Erythroblast (primary cell): ENCODE measurements at regions not wholly inside any gene's neighbourhood (a gene's known extent, or its start where the extent isn't known, plus 50 kb on each side); places are given as distances from the start of the nearest gene placed in this dataset.

ENCODE experiments used
- DNase-seq, 2 experiments: peaks; one replicate each; lab custom pipeline; 2025; lab: John Stamatoyannopoulos, UW
- GATA1 ChIP-seq: IDR thresholded peaks from 2 replicates; pipeline ENCODE4 v1.6.1; 2011; ENCODE audit warnings: low read depth, mild to moderate bottlenecking, control low read depth, low read length, moderate library complexity
- POLR2A ChIP-seq: IDR thresholded peaks from 2 replicates; pipeline ENCODE4 v1.6.1; 2011; ENCODE audit warnings: mild to moderate bottlenecking, low read length

DNA sequence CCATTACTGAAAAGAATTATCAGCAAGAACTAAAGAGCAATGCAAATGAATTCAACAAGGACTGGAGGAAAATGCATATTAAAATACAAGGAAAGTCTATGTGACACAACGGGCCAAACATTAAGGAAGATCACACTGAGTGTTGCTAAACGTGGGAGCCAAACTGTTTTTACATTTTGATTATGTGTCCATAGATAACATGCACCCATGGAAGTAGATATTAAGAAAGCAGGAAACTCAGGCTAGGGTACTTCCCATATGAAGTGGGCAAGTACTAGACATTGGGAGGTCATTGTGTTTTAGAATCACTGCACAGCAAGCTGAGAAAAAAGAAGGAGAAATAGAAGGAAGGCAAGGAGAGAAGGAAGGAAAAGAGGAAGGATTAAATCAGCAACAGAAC lies 161.8 kb downstream of the KCTD12 start:
- no peak for TF ChIP-seq GATA1
- TF ChIP-seq POLR2A: no peak

DNA sequence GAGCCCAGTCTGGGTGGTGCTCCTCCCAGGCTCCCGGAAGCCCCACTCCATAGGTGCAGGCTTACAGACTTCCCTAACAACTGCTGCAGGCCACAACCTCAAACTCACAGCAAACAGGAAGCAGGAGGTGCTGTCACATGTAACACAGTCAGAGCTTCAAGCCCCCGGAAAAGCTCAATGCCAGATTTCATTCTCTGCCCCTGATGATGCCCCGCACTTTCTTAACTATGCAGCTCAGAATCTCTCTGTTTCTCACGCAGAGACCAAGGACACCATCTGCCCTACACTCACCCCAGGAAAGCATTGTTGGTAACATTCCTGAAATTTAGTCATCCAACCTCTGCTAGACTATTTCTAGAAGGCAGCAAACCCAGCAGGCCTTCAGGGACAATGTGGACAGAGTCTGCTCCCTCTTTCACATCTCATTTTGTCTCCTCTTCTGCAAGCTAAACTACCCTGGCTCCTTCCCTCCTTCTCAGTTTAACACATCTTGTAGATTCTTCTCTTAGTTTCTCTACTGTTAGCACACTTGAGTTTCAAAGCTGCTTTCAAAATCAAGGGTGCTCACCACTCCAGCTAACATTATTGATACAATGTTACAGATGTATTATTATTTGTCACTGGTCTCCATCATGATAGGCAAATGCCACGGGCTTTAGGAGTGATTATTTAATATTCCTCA lies 162.5 kb downstream of the KCTD12 start:
- DNase-seq: no peak

More for the DNA sequence above, 161.8 kb downstream of the KCTD12 start:
- DNase-seq: no peak

DNA sequence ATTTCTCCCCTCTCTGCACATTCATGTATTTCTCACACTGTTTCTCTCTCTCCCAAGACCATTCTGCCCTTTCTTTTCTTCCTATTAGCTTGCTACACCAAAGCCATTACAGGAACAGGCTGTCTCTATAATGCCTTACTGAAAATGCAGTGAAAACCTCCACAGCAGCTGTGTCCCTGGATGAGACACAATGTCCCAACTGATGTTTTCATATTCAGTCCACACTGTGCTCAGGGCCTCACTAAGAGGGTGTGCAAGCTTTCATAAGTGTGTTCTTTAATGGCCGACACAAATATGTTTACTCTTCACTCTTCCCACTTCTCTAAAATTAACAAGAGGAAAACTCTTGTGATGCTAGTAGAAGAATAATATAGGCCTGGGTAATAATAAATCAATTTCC lies 163.4 kb downstream of the KCTD12 start:
- no peak for DNase-seq

More for the DNA sequence above, 162.5 kb downstream of the KCTD12 start:
- TF ChIP-seq POLR2A (no peak), GATA1 (no peak)

DNA sequence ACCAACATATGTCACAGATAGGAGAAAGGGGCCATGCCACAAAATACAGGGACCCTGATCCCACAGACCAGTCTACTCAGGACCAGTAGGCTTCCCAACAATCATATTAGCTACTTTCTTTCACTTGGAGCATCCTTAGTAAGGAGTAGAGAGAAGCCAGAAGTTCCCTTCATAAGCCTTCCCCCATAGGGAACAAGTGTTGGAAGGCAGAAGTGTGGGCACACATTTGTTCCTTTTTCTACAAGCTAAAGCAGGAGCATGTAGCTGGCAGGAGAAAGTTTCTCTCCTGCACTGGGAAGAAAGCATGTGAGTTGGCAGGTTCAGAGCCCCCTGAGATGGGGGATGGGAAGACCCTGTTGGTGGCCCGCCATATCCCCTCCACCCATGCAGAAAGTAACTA lies 165.4 kb downstream of the KCTD12 start:
- DNase-seq: no peak
- TF ChIP-seq GATA1 (no peak), POLR2A (no peak)

More for the DNA sequence above, 163.4 kb downstream of the KCTD12 start:
- no peak for TF ChIP-seq GATA1

DNA sequence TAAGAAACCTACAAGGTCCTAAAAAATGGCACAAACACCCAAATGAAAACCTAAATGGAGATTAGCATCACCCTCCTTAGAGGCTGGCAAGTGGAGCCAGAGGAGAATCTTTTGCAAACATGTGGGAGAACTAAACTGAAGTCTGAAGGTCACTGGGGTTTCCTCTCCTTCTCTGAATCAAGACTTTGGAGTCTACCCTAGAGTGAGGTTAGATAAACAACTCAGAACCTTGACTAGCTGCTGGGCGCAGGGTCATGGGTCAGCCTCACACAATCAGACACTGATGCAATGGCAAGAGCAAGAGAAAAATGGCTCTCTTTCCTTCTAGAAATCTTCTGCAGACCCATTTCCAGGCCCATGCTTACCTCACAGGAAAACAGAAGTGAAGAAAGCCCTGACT lies 165.8 kb downstream of the KCTD12 start:
- TF ChIP-seq GATA1 (no peak), POLR2A (no peak)
- no peak for DNase-seq

DNA sequence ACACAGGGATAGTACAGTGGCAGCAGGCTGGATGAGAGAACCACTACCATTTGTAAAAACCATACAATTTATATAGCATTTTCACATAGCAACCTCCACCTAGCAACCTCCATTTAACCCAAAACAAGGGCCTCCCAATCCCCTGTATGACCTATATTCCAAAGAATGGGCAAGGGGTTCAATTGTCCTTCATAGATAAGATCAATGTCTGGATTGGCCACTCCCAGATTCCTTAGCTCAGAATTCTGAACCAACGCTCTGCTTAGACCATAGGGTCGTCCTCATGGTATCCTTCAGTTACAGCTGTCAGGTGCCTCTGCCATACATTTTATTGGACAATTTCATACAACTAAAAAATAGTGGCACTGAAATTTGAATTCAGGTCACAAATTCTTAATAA lies 166.2 kb downstream of the KCTD12 start:
- TF ChIP-seq POLR2A (no peak), GATA1 (no peak)
- no peak for DNase-seq

DNA sequence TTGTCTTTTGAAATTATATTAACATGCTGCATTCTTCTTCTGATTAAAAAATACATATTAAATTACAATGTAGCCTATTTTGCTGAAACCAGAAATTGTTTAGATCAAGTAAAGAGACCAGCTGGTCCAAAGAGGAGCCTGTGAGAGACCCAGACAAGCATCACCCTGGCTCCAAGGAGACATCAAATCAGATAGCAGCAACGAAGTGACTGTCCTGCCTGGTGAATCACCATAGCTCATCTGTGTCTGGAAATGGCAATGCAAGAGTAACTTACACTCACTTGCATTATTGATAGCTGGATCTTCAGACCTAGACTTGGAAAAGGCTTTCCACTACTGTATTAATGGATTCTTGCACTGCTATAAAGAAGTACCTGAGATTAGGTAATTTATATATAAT lies 169.1 kb downstream of the KCTD12 start:
- DNase-seq: no peak
- TF ChIP-seq POLR2A (no peak), GATA1 (no peak)

DNA sequence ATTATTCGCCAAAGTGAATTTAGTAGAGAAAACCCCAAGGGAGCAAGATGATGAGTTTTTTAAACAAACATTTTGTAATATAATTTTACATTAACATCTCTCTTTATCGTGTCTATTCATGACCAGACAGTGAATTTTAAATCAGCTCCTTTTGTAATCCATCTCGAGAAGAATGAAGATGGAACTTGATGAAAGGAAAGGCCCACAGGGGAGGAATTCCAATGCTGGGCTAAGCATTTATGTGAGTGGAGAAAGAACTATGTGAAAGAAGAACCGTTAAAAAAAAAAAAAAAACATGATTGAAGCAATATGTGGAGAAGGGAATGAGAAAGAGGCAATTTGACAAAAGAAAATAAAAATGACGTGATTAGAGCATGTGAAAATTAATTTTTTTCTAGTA lies 170.6 kb downstream of the KCTD12 start:
- no peak for DNase-seq
- TF ChIP-seq GATA1 (no peak), POLR2A (no peak)

DNA sequence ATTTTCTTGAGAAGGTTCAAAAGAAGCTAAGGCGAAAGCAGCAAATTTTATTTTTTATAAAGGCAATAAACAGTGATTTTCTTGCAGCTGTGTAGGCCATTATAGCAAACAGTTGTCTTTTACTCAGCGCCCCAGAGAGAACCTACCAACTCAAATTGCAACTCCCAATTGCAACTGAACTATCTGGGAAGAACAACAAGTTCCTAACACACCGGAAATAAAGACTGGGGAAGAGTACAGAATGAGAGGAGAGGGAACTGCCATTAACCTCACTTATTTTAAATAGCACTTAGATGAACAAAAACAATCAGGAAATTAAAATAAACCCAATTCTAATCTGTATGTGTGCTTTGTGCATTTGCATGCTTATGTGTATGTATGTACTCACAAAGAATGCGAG lies 171.1 kb downstream of the KCTD12 start:
- TF ChIP-seq POLR2A (no peak), GATA1 (no peak)
- DNase-seq: no peak

DNA sequence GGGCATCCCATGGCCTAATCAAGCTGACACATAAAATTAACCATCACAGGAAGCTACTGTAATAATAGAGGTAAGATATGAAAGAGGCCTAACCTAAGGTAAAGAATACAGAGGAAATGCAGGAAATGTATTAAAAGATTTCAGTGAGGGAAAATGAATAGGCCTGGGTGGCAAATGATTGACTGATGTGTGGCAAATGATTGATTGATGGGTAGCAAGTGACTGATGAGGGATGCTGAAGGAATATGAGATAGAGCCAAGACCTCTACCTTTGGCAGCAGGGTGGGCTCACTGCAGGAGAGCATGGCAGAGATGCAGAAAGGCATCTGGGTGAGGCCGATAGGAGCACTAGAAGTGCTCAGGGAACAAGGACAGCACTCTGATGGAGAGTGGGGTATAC lies 172.9 kb downstream of the KCTD12 start:
- DNase-seq: no peak
- TF ChIP-seq GATA1 (no peak), POLR2A (no peak)

DNA sequence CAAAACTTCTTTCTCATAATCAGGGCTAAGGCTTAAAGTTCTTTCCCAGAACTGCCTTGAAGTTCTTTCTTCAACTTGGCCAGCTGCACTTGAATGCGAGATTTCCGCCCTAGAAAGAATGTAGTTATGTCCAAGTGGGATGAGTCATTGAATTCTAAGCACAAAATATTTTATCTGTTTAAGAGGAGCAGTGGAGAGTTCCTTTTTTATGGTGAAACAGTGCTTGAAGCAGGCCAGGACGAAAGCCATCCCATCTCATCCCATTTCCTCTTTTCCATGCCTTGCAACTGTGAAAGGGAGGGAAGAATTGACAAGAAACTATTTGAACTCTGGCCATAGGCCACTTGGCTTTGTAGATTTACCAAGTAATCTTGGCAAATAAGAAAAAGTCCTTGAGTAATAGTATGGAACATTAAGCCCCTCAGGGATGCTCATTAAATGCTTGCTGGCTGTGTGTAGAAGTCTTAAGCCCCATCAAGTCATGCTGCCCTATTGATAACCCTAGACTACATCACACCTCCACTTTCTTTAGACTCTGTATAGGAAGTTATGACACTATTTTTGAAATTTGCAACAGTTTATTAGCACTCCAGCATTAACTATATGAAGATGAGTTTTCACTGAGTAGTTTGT lies 174.5 kb downstream of the KCTD12 start:
- no peak for DNase-seq
- no peak for TF ChIP-seq POLR2A
- TF ChIP-seq GATA1: no peak

DNA sequence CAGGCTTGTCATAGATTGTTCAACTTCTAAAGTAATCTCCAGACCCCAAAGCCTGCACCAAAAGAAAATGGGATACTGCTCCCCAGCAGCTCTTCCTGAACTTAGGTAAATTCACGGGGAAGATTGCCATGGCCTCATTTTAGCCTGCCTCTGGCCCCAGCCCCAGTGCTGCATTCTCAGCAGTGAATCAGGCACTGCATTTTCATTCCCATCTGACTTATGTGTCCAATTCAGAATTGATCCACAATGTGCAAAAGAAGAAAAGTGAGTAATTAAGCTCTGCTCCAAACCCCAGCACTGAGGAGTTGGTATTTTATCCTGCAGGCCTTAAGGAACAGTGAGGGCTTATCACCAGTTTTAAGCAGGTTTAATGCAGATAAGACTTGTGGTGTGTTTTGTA lies 176.4 kb downstream of the KCTD12 start:
- TF ChIP-seq POLR2A: no peak
- DNase-seq: no peak

DNA sequence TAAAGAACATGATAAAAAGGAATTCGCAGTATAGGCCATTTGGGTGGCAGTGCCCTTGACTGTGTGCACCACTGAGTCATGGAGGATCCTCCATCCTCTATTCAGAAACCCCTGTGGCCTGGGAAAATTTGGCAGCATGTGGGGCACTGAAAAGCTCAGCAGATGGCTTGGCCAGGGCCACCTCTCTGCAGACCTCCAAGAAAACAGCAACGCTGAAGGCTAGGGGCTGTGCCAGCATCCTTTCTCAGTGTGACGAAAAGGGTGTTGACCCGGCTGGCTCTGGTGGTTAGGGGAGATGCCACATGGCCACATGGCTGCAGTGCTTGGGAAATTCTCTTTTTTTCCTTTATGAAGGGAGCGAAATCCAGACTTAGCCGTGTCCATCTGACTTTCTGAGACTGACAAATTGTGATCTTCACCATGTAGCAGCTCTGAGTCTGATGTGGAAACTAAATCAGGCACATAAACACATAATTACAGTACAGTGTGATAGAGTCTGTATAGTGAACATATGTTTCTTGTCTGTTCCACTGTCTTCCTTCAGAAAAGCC lies 178.0 kb downstream of the KCTD12 start:
- TF ChIP-seq POLR2A (no peak), GATA1 (no peak)
- no peak for DNase-seq

DNA sequence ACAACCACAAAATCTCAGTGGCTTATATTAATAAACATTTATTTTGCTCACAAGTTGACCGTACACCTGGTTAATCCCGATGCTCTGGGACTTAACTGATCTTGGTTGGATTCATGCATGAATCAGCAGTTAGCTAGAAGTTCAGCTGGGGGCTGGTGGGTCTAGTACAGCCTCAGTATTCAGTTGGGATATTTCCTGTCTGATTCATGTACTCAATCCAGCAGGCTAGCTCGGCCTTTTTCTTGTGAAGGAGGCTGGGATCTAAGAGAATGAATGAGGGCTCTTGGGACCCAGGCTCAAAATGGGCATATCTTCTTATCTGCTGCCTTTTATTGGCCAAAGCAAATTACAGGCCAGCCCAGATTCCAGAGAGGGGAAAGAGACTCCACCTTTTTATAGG lies 178.8 kb downstream of the KCTD12 start:
- no peak for TF ChIP-seq GATA1
- no peak for DNase-seq
